Left hindlimb (tissue), 1 donor: ENCODE measurements at regions not wholly inside any gene's neighbourhood (a gene's known extent, or its start where the extent isn't known, plus 50 kb on each side); places are given as distances from the start of the nearest gene placed in this dataset.
"Not testable (repeated sequence)": the region's sequence is repeated elsewhere in the genome, so short reads cannot be mapped to it uniquely, and the experiment has no call there.

Source experiments
- DNase-seq: peaks from one replicate; pipeline ENCODE4 v3.0.0-alpha.2; 2018

DNA sequence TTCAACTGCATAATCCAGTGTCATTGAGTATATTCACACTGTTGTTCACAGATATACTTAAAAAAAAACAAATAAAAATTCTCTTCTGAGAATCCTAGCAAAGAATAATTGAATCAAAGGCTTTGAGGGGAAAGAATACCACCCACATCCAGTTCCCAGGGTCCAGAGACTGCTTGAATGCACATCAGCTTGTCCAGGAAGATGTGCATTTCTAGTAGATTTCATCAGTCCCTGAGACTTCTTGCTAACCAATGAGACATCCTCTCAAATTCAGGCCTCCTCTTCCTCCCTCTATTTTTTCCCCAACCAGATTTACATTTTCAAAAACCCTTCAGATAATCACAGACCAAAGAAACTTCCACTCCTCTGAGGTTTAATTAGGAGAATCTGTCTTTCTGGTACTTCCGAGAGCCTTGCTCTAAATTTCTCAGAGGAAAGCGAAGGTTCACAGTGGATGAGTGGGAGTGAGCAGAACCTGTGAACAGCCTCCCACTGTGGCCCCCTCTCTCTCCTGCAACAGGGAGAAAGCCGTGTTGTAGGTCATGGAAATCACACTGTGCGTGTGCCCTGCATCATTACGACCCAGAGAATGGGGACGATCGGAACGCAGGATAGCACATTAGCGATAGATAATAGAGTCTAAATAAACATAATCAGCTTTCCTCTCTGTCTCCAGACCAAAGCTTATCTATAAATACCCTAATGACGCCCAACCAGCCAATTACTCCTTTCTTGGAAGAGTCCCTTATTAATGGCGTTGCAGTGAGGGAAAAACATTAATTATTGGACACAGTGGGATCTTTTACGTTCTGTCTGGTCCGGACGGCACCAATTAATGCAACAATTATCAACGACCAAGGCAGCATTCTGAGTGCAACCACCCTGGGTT is 212.5 kb downstream of the EMX2 start:
- DNase-seq = no peak

DNA sequence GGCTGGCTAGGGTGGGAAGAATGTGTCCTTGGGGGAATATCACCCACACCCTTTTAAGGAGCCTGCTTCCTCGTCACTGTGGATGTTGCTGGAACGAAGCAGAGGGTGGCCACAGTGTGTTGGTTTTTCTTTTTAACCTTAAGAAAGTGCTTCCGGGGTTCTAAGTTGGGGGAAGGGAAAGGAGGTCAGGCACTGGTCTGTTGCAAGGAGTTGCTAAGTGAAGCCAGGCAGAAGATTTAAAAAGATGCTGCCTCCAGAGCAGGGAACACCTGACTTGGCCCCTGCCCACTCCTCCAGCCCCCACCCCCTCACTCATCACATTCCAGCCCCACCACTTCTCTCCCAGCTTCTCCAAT is 213.1 kb downstream of the EMX2 start:
- no peak for DNase-seq

DNA sequence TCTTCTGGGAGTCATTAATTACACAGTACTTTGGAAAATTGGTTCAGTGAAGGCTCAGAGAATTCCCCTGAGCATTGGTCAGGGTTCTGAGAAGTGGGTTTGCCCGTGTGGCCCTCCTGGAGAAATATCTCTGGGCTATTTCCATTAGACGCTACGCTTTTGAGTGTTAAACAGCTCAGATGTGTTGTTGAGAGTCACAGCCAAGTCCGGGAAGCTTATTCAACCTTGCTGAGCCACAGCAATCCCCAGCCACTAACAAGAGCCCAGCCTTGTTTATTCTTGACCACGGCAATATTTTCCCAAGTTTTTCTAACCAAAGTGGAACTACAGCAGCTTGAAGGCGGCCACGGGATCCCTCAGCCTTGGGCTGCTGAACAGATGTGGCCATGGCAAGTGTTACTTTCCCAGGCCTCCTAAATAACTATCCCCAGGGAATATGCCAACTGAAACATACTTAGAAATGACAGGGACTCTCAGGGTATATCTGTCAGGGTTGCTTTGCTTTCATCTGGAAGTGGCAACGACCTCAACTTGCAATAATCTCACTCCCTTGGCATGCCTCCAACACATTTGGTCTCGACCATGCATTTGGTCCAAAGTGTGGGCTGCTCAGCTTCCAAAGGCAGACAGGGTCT is 214.7 kb downstream of the EMX2 start:
- DNase-seq = peak; percentile 55

DNA sequence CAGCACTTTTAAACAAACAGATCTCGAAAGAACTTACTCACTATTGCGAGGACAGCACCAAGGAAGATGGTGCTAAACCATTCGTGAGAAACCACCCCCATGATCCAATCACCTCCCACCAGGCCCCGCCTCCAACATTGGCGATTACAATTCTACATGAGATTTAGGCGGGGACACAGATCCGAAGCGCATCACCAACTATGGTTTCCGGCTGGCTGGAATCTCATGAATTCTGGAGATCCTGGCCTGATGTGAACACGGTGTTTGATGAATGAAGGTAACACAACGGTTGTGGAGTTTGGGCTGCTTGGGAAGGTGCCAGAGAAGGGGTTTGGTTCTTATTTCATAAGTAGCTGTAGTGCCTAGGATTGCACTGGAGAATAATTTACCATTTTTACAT is 216.7 kb downstream of the EMX2 start:
- no peak for DNase-seq

DNA sequence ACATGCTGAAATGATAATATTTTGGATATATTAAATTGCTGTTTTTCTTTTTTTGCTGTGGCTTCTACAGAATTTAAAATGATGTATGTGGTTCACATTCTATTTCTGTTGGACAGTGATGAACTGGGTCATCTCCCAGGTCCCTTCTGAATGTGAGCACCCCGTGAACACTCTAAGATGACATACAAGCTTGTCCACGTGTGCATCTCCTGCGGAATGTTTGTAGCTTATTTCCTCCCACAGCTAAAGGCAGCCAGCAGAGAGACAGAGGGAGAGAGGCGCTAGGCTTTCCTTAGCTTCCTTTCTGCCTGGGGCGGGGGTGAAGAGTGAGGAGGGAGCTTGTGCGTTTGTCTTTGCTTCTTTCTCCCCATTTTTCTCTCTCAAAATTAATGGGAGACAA is 219.1 kb downstream of the EMX2 start:
- no peak for DNase-seq

DNA sequence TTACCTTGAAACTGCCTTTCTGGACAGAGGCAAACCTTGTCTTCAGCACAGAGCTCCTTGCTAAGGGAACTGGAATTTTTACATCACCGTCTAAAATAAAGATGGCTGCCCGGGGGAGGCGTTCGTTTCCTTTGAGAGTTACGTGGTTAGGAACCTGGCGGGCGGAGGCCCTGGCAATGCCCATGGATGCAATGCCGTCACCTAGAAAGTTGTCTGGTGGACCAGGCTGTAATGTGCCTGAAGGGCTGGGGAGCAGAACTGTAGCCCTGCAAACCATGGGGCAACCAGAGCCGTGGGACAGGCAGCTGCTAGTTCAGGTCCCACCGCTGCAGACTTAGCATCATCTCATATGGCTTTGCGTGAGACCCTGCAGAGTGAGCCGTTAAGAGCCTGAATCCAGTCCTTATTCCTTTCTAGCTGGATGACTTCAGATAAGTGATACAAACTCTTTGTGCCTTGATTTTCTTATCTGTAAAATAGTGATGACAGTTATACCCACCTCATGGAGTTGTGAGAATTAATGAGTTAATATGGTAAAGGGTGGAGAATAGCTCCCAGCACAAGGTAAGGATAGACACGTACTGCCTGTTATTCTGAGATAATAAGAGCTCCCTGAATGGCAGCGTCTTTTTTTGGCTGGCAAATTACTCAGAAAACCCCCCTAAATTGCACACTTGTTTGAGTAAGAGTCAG is 219.7 kb downstream of the EMX2 start:
- no peak for DNase-seq

DNA sequence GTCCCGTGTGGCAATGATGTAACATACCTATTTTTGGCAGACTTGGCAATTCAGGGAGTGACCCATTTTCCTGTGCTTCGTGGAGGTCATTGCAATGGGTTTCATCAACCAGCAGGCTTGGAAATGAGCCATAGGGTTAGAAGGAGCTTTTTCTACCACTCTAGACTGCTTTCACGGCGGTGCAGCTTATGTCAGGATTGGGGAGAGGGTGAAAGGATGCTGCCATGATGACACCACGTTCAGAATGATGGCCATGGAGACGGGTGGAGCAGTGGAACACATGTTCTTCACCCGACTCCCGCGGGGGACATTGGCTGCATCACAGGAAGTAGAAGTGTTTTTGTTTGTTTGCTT is 220.2 kb downstream of the EMX2 start:
- DNase-seq = no peak

DNA sequence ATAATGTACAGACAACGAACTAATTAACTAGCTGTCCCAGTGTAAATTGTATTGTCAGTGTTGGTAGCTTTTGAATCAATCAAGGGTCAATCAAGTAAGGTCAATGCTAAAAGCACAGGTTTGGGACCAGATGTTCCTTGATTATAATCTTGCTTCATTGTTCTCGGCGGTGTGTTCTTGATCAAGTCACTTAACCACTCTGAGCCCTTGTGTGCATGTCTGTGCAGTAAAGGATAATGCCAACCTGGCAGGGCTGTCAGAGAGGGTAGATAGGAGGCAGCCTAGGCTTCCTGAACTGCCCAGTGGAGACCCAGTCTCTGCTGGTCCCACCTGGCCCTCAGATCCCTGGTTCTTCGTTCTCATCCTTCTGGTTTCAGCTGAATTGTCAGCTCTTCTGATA is 221.0 kb downstream of the EMX2 start:
- no peak for DNase-seq

DNA sequence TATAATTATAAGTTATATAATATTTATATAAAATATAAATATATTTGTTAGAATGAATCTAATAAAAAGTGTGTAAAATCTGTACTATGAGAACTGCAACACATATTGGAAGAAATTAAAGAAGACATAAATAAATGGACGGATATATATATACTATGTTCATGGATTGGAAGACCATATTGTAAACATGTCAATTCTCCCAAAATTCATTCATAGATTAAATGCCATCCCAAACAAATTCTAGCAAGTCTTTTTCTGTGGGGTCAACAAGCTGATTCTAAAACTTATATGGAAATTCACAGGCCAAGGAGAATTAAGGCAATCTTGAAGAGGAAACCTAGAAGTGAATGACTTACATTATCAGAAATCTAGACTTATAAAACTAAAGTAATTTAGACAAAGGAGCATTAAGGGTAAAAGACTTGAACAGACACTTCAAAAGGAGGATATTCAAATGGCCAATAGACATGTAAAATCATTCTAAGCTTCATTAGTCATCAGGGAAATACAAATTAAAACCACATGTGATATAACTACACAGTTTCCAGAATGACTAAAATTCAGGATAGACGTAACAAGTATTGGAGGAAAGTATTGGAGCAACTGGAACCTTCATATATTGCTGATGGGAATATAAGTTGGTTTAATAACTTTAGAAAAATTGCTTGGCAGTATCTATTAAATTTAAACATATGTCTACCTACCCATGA is 225.9 kb downstream of the EMX2 start:
- DNase-seq = no peak

DNA sequence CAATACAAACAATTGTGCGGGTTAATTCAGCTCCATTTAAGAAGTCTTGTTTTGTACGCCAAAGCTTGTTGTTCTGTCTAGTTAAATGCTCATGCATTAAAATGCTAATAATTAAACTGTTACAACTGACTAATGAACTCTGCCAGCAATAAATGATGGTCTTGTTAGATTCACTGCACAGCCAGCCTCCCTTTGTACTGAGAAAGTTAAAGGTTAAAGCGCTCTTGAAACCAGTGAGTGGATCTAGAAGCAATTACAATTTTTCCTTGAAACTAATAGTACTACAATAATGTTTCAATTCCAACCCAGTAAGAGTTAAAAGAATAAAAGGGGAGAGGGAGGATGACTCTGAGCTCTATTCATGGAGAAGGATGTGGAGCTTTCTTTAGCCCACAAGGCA is 233.0 kb downstream of the EMX2 start:
- no peak for DNase-seq

DNA sequence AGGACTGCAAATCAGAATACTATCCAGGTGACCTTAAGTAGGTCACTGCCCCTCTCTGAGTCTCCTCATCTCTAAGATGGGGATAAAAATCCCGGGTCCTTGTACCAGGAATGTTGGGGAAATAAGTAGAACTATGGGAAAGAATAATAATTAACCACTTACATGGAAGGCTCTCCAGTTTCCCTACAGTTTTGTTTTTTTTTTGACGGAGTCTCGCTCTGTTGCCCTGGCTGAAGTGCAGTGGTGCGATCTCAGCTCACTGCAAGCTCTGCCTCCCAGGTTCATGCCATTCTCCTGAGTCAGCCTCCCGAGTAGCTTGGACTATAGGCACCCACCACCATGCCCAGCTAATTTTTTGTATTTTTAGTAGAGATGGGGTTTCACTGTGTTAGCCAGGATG is 234.7 kb downstream of the EMX2 start:
- DNase-seq = not testable (repeated sequence)

DNA sequence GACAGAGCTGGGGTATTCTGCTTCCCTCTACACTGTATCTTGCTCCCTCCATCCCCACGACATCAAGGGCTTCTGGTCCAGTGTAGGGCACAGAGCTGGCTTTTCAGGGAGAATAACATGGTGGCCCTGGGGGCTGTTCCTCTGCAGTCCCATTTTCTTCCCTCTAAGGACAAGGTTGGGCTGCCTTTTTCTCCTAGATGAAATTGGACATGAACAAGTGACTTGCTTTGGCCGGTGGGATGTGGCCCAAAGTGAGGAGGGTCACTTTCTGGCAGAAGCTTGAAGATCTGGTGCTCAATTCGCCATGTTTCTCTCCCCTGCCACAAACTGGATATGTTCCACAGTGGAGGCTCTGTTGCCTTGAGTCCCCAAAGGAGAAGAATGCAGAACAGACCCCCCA is 235.7 kb downstream of the EMX2 start:
- DNase-seq = no peak

DNA sequence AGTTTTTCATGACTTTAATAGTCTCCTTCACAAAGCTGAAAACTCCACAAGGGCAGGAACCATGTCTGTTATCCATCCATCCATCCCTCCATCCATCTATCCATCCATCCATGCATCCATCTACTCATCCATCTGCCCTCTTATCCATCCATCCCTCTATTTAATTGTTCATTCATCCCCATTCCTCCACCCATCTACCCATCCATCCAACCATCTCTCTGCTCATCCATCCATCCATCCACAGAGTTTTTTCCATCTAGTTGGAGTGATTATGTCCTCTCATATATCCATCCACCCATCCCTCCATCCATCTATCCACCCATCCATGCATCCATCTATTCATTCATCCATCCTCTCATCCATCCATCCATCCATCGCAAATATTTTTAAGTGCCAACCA is 237.9 kb downstream of the EMX2 start:
- DNase-seq = no peak

DNA sequence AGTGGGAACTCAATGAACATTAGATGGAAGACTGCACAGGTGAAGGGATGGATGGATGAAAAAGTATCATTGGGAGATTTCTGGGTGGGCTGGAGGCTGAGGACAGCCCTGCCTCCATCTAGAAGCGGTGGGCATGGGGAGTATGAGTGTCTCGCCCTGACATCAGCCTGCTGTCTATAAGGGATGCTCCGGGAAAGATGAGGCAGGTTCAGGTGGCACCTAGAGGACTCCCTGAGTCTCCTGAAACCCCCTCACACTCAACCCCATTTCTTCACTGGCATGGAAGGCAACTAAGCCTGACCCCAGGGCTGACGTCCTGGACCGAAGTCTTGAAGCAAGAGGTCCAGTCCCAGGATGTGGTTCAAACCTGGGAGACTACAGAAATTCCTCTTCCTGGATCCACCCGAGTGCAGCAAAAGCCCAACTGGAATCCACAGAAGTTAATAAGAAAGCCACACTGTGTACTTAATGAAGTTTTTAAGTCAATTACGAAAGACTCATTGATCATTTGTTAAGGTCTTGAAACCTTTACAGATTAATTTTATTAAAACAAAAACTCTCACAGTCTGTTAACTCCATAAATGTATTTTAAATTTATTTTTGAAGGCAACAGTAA is 238.8 kb downstream of the EMX2 start:
- no peak for DNase-seq

DNA sequence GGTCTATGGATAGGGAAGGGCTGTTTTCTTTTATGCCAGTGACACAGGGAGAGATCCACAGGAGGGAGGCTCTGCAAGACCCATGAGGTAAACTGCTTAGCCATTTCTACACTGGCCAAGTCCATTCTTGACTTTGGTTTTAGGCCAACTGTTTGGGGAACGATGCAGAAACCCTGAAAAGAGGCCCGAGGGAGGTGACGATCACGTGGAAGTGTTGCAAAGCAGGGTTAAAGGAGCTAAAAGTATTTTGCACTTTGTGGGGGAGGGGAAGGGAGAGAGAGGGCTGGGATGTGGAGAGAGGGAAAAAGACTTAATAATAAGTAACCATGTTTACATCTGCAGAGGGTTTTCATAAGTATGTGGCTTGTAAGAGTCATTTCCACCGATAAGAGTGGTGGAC is 239.7 kb downstream of the EMX2 start:
- DNase-seq = no peak

DNA sequence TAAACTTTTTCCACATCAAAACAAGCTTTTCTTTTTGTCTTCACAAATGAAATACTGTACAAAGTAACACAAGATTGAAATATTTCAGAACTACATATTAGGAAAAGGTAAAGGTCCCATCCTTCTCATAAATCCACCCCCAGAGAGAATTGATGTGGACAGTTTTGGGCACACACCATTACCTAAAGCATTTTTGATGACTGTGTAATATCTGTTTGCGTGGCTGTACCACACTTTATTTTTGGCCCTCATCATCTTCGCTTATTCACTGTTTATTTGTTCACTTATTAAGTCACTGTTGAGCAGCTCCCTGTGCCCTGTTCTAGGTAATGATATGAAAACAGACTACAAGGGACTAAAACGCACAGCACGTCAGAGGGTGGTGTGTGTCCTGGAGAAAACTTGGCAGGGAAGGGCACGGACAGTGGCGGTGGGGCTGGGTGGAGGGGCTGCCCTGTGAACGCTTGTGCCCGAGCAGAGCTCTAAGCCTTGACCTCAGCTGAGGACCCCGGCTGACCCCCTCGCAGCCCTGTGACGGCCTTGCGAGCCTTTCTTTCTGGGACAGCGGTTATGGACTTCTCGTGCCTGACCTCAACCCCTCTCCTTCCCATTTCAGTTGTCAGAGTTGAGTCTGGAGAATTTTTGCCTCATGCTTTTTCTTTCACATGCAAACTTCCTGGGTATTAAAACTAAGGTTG is 241.3 kb downstream of the EMX2 start:
- DNase-seq = no peak

DNA sequence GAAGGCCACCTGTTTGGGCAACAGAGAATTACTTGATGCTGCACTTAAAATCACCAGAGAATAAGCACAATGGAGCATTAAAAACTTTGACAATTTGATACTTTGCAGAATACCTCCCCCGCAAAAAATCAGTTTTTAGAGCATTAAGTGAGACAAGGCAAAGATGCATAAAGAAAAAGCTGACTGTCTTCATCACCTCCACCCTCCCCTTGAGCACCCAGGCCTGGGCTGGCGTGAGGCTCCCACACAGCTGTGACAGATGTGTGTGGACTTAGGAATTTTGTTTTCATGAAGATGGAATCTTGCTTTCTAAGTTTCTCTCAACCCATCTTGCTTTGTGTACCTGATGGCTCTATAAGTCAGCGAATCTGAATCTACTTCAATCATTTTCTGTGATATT is 242.2 kb downstream of the EMX2 start:
- DNase-seq = no peak

DNA sequence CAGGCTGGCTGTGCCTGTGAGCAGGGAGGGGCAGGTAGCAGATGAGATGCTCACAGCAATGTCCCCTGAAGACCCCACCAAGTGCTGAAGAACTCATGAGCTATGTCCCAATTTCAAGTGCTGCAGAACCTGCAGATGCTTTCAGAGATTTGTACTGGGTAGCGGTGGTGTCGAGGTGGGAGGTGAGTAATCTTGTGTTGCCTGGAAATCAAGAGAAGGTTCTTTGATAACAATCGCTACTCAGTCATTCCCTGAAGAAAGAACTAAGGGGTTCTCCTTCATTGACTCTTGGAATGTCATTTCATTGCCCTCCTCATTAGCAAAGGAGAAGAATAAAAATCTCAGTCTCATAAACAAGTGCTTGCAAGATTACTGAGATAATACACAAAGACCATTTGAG is 246.4 kb downstream of the EMX2 start:
- no peak for DNase-seq

DNA sequence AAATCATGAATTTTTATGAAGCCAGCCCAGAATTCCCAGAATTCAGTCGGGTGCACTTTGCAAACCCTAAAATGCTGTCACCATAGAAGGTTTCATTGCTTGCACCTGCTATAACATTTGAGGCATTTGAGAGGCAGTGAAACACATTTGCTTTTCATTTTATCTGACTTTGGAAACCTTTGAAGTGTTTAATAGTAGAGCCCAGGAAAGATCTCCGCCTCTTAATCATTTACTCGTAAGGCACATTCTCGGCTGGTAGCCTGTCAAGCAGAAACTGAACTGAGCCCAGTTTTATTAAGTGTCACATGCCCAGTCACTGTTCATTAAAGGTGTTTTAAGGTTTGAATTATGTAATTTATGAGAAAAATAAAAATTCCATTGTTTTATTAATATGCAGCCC is 247.6 kb downstream of the EMX2 start:
- DNase-seq = no peak

DNA sequence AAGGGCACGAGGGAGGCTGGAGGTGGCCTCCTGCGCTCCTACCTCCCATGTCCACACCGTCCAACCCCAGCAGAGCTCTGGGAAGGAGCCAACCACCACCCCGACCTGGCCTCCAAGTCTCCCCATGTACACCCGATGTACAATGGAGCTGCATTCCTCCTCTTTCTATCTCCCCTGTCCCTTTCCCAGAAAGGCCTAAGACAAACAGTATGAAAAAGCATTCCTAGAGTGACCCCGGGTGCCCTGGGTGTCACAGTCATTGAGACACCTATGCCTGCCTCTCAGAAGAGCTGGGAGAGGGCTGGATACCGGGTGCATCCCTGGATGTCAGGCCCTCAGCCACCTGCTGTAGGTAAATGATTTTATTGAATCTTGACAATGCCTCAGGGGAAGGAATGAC is 248.1 kb downstream of the EMX2 start:
- no peak for DNase-seq

DNA sequence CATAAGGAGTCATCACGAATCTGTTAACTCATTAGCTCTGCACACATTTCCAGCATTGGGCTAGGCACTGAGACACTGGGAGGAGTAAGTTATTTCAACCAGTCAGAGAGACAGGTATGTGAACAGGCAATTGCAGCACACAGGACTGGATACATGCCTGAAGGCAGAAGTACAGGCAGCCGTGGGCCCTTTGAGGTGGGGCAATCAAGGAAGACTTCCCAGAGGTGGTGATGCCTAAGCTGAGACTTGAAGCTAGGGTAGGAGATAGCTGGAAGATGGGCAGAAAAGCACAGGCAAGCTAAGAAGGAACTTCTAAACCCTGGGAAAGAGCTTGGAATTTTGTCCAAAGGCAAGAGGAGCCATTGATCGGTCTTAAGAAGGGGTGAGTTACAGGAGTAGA is 249.7 kb downstream of the EMX2 start:
- no peak for DNase-seq

DNA sequence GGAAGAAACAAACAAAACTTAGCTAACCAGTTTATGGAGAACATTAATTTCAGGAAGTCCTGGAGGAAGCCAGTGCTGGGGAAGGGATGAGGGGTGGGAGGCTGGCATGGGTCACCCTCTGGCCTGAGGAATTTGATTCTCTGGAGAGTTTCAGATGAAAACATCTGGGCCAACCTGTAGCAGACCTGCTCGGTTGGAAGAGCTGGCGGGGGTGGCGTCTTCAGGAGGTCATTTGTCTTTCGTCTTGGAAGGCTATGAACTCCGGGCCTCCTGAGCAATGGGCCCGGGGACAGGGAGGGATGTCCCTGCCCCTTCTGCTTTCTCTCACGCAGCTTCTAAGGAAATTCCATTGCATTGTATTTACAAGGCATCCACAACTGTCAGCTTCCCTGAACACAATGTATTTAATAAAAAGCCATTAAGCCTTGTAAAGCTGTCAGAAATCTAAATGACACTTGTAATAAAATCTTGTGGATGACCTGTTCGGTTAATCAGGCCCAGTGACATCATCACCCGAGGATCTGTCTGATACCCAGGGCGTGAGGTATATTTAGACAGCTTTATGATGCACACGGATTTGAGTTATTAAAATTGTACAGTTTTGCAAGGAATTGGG is 250.5 kb downstream of the RAB11FIP2 start:
- no peak for DNase-seq
